ENCODE measurements at regions not wholly inside any gene's neighbourhood (a gene's known extent, or its start where the extent isn't known, plus 50 kb on each side); places are given as distances from the start of the nearest gene placed in this dataset.
"Not testable (repeated sequence)": the region's sequence is repeated elsewhere in the genome, so short reads cannot be mapped to it uniquely, and the experiment has no call there.

- H3K79me2 ChIP-seq (ENCODE audit: insufficient read depth, low read length); H2AFZ ChIP-seq (ENCODE audit: low read length); H3K4me3 ChIP-seq (ENCODE audit: low read length, poor library complexity, severe bottlenecking); H3K9me3 ChIP-seq (ENCODE audit: insufficient read depth, low read depth, low read length); H3F3A ChIP-seq (ENCODE audit: low read depth); H3K9ac ChIP-seq (ENCODE audit: low read depth, low read length, poor library complexity, severe bottlenecking); H3K27me3 ChIP-seq (ENCODE audit: insufficient read depth, low read length, poor library complexity, severe bottlenecking); H4K20me1 ChIP-seq (ENCODE audit: insufficient read depth, low read length, poor library complexity, severe bottlenecking); H3K9me2 ChIP-seq (replicated peaks; ENCODE audit: low read depth, low read length); H3K36me3 ChIP-seq (ENCODE audit: insufficient read depth, low read length); H3K4me2 ChIP-seq (ENCODE audit: low read depth, low read length, poor library complexity, severe bottlenecking): not testable (repeated sequence)
- H3K4me1 ChIP-seq (ENCODE audit: insufficient read depth, low read length, poor library complexity, severe bottlenecking), result peaks cover 11% of the 10 kb centered on the region
Observed at GRCh38 chr16:29146808-29147643, 162.2 kb downstream of the LAT start.

GRCh38 chr16:29146266-29146665, 161.4 kb downstream of the LAT start:
- no peaks in the 10 kb centered on the region for H4K20me1 ChIP-seq (ENCODE audit: insufficient read depth, low read length, poor library complexity, severe bottlenecking)
- H2AFZ ChIP-seq (ENCODE audit: low read length), result no peak overlapping the region
- no peaks in the 10 kb centered on the region for H3F3A ChIP-seq (ENCODE audit: low read depth)

GRCh38 chr16:29145486-29146225, 160.8 kb downstream of the LAT start:
- not testable (repeated sequence) for H3K79me2 ChIP-seq (ENCODE audit: insufficient read depth, low read length); H3K27me3 ChIP-seq (ENCODE audit: insufficient read depth, low read length, poor library complexity, severe bottlenecking); H3F3A ChIP-seq (ENCODE audit: low read depth); H3K4me2 ChIP-seq (ENCODE audit: low read depth, low read length, poor library complexity, severe bottlenecking); H3K9me3 ChIP-seq (ENCODE audit: insufficient read depth, low read depth, low read length); H3K4me3 ChIP-seq (ENCODE audit: low read length, poor library complexity, severe bottlenecking); H2AFZ ChIP-seq (ENCODE audit: low read length); H3K9ac ChIP-seq (ENCODE audit: low read depth, low read length, poor library complexity, severe bottlenecking); H3K9me2 ChIP-seq (replicated peaks; ENCODE audit: low read depth, low read length); H4K20me1 ChIP-seq (ENCODE audit: insufficient read depth, low read length, poor library complexity, severe bottlenecking); H3K36me3 ChIP-seq (ENCODE audit: insufficient read depth, low read length)
- H3K4me1 ChIP-seq (ENCODE audit: insufficient read depth, low read length, poor library complexity, severe bottlenecking), result peaks cover 11% of the 10 kb centered on the region

More at GRCh38 chr16:29146266-29146665, 161.4 kb downstream of the LAT start:
- Histone ChIP-seq H3K4me3 (ENCODE audit: low read length, poor library complexity, severe bottlenecking) (no peak overlapping the region), H3K9me2 (replicated peaks; ENCODE audit: low read depth, low read length) (no peaks in the 10 kb centered on the region), H3K9me3 (ENCODE audit: insufficient read depth, low read depth, low read length) (no peaks in the 10 kb centered on the region), H3K4me1 (ENCODE audit: insufficient read depth, low read length, poor library complexity, severe bottlenecking) (peaks cover 11% of the 10 kb centered on the region), H3K27me3 (ENCODE audit: insufficient read depth, low read length, poor library complexity, severe bottlenecking) (no peaks in the 10 kb centered on the region), H3K4me2 (ENCODE audit: low read depth, low read length, poor library complexity, severe bottlenecking) (no peak overlapping the region), H3K79me2 (ENCODE audit: insufficient read depth, low read length) (no peaks in the 10 kb centered on the region), H3K36me3 (ENCODE audit: insufficient read depth, low read length) (no peaks in the 10 kb centered on the region), H3K9ac (ENCODE audit: low read depth, low read length, poor library complexity, severe bottlenecking) (no peak overlapping the region)
- TF ChIP-seq EZH2phosphoT487 (IDR thresholded peaks at IDR 0.05; ENCODE audit: borderline replicate concordance) (no peak), CTCF (conservative IDR thresholded peaks at IDR 0.05; ENCODE audit: low read length) (no peak)

GRCh38 chr16:29145086-29145485, 160.2 kb downstream of the LAT start:
- H2AFZ ChIP-seq (ENCODE audit: low read length); H3F3A ChIP-seq (ENCODE audit: low read depth); H3K9ac ChIP-seq (ENCODE audit: low read depth, low read length, poor library complexity, severe bottlenecking); H3K4me3 ChIP-seq (ENCODE audit: low read length, poor library complexity, severe bottlenecking); H3K79me2 ChIP-seq (ENCODE audit: insufficient read depth, low read length); H4K20me1 ChIP-seq (ENCODE audit: insufficient read depth, low read length, poor library complexity, severe bottlenecking); H3K9me3 ChIP-seq (ENCODE audit: insufficient read depth, low read depth, low read length); H3K27me3 ChIP-seq (ENCODE audit: insufficient read depth, low read length, poor library complexity, severe bottlenecking); H3K4me2 ChIP-seq (ENCODE audit: low read depth, low read length, poor library complexity, severe bottlenecking); H3K9me2 ChIP-seq (replicated peaks; ENCODE audit: low read depth, low read length); H3K36me3 ChIP-seq (ENCODE audit: insufficient read depth, low read length): not testable (repeated sequence)
- peaks cover 11% of the 10 kb centered on the region for H3K4me1 ChIP-seq (ENCODE audit: insufficient read depth, low read length, poor library complexity, severe bottlenecking)

GRCh38 chr16:29144669-29145062, 159.8 kb downstream of the LAT start:
- peaks cover 11% of the 10 kb centered on the region for H3K4me1 ChIP-seq (ENCODE audit: insufficient read depth, low read length, poor library complexity, severe bottlenecking)
- not testable (repeated sequence) for H3K27me3 ChIP-seq (ENCODE audit: insufficient read depth, low read length, poor library complexity, severe bottlenecking); H4K20me1 ChIP-seq (ENCODE audit: insufficient read depth, low read length, poor library complexity, severe bottlenecking); H3K9me2 ChIP-seq (replicated peaks; ENCODE audit: low read depth, low read length); H3K4me3 ChIP-seq (ENCODE audit: low read length, poor library complexity, severe bottlenecking); H3F3A ChIP-seq (ENCODE audit: low read depth); H3K9me3 ChIP-seq (ENCODE audit: insufficient read depth, low read depth, low read length); H3K36me3 ChIP-seq (ENCODE audit: insufficient read depth, low read length); H3K4me2 ChIP-seq (ENCODE audit: low read depth, low read length, poor library complexity, severe bottlenecking); H2AFZ ChIP-seq (ENCODE audit: low read length); H3K79me2 ChIP-seq (ENCODE audit: insufficient read depth, low read length); H3K9ac ChIP-seq (ENCODE audit: low read depth, low read length, poor library complexity, severe bottlenecking)

GRCh38 chr16:29143739-29144668, 159.2 kb downstream of the LAT start:
- not testable (repeated sequence) for H3K79me2 ChIP-seq (ENCODE audit: insufficient read depth, low read length); H3K4me2 ChIP-seq (ENCODE audit: low read depth, low read length, poor library complexity, severe bottlenecking); H3K4me3 ChIP-seq (ENCODE audit: low read length, poor library complexity, severe bottlenecking); H3K27me3 ChIP-seq (ENCODE audit: insufficient read depth, low read length, poor library complexity, severe bottlenecking); H3K4me1 ChIP-seq (ENCODE audit: insufficient read depth, low read length, poor library complexity, severe bottlenecking); H3K9me2 ChIP-seq (replicated peaks; ENCODE audit: low read depth, low read length); H3K36me3 ChIP-seq (ENCODE audit: insufficient read depth, low read length); H2AFZ ChIP-seq (ENCODE audit: low read length); H3K9me3 ChIP-seq (ENCODE audit: insufficient read depth, low read depth, low read length); H4K20me1 ChIP-seq (ENCODE audit: insufficient read depth, low read length, poor library complexity, severe bottlenecking); H3K9ac ChIP-seq (ENCODE audit: low read depth, low read length, poor library complexity, severe bottlenecking); H3F3A ChIP-seq (ENCODE audit: low read depth)

All from Loucy (cell line).